Mesenchymal stem cell (in vitro differentiated cells and primary cell): ENCODE measurements at regions not wholly inside any gene's neighbourhood (a gene's known extent, or its start where the extent isn't known, plus 50 kb on each side); places are given as distances from the start of the nearest gene placed in this dataset.

Source experiments
- DNase-seq: peaks from one replicate; pipeline ENCODE4 v3.0.0-alpha.2; 2013
- H2AFZ ChIP-seq: one replicate; pipeline ENCODE4 v1.6.1; 2013; ENCODE audit warnings: low read depth, mild to moderate bottlenecking, control low read depth, inconsistent platforms, low read length, moderate library complexity
- H2AK5ac ChIP-seq: 2 replicates; pipeline ENCODE4 v1.6.1; 2013; ENCODE audit warnings: low read length, moderate library complexity, mild to moderate bottlenecking, inconsistent platforms; ENCODE audit not compliant: severe bottlenecking
- H2BK120ac ChIP-seq: one replicate; pipeline ENCODE4 v1.6.1; 2013; ENCODE audit warnings: low read depth, mild to moderate bottlenecking, inconsistent platforms, low read length, moderate library complexity
- H2BK12ac ChIP-seq, 2 experiments: one replicate each; pipeline ENCODE4 v1.6.1; 2013; ENCODE audit warnings: inconsistent platforms in 2 of 2, low read length in 2 of 2, mild to moderate bottlenecking in 2 of 2, moderate library complexity in 2 of 2, control low read depth in 1 of 2
- H2BK15ac ChIP-seq: one replicate; pipeline ENCODE4 v1.6.1; 2013; ENCODE audit warnings: mild to moderate bottlenecking, low read depth, inconsistent platforms; ENCODE audit not compliant: poor library complexity, severe bottlenecking
- H2BK5ac ChIP-seq: 2 replicates; pipeline ENCODE4 v1.6.1; 2013; ENCODE audit warnings: low read depth, mild to moderate bottlenecking, low read length, control low read depth, inconsistent platforms; ENCODE audit not compliant: poor library complexity, severe bottlenecking
- H3K14ac ChIP-seq, 2 experiments: one replicate each; pipeline ENCODE4 v1.6.1; 2013; ENCODE audit warnings: inconsistent platforms in 2 of 2, low read length in 2 of 2, control low read depth in 1 of 2, mild to moderate bottlenecking in 1 of 2, moderate library complexity in 1 of 2
- H3K18ac ChIP-seq, 2 experiments: one replicate each; pipeline ENCODE4 v1.6.1; 2013; ENCODE audit warnings: inconsistent platforms in 2 of 2, low read length in 2 of 2, control low read depth in 1 of 2, low read depth in 1 of 2, mild to moderate bottlenecking in 1 of 2
- H3K23ac ChIP-seq, 2 experiments: one replicate each; pipeline ENCODE4 v1.6.1; 2013; ENCODE audit warnings: inconsistent platforms in 2 of 2, low read length in 2 of 2, mild to moderate bottlenecking in 2 of 2, moderate library complexity in 2 of 2, control low read depth in 1 of 2
- H3K27ac ChIP-seq: 2 replicates; pipeline ENCODE4 v1.5.1; 2013; ENCODE audit warnings: mild to moderate bottlenecking, moderate library complexity, low read length, control low read depth, inconsistent platforms; ENCODE audit not compliant: poor library complexity, severe bottlenecking
- H3K27me3 ChIP-seq, 2 experiments: 2 replicates each; pipeline versions ENCODE4 v1.6.1 to v1.7.0; 2013; ENCODE audit warnings: low read length in 2 of 2, mild to moderate bottlenecking in 2 of 2, moderate library complexity in 2 of 2, control low read depth in 1 of 2, inconsistent platforms in 1 of 2; ENCODE audit not compliant: control insufficient read depth in 1 of 2, insufficient read depth in 1 of 2
- H3K36me3 ChIP-seq, 2 experiments: 2 replicates each; pipeline versions ENCODE4 v1.6.1 to v1.7.0; 2013; ENCODE audit warnings: low read length in 2 of 2, control low read depth in 1 of 2, inconsistent platforms in 1 of 2, low read depth in 1 of 2, mild to moderate bottlenecking in 1 of 2; ENCODE audit not compliant: insufficient read depth in 2 of 2, control insufficient read depth in 1 of 2
- H3K4ac ChIP-seq, 2 experiments: one replicate each; pipeline ENCODE4 v1.6.1; 2013; ENCODE audit warnings: inconsistent platforms in 2 of 2, low read length in 2 of 2, mild to moderate bottlenecking in 2 of 2, moderate library complexity in 2 of 2, control low read depth in 1 of 2, low read depth in 1 of 2
- H3K4me1 ChIP-seq: 2 replicates; pipeline ENCODE4 v1.6.1; 2013; ENCODE audit warnings: low read depth, low read length, control low read depth; ENCODE audit not compliant: control insufficient read depth, insufficient read depth
- H3K4me2 ChIP-seq: 2 replicates; pipeline ENCODE4 v1.6.1; 2013; ENCODE audit warnings: low read length, mild to moderate bottlenecking, inconsistent platforms; ENCODE audit not compliant: poor library complexity, severe bottlenecking
- H3K4me3 ChIP-seq, 2 experiments: 2 replicates each; pipeline versions ENCODE4 v1.5.1 to v1.7.0; 2013; ENCODE audit warnings: low read length in 2 of 2, mild to moderate bottlenecking in 2 of 2, control low read depth in 1 of 2, low read depth in 1 of 2; ENCODE audit not compliant: insufficient read depth in 1 of 2
- H3K79me1 ChIP-seq: replicated peaks from 2 replicates; pipeline ENCODE4 v1.6.1; 2013; ENCODE audit warnings: mild to moderate bottlenecking, control low read depth, low read length, inconsistent platforms; ENCODE audit not compliant: poor library complexity, severe bottlenecking
- H3K9ac ChIP-seq: 2 replicates; pipeline ENCODE4 v1.7.0; 2013; ENCODE audit warnings: mild to moderate bottlenecking, low read length, moderate library complexity
- H3K9me3 ChIP-seq: 2 replicates; pipeline ENCODE4 v1.7.0; 2013; ENCODE audit warnings: mild to moderate bottlenecking, low read length; ENCODE audit not compliant: control insufficient read depth
- H4K8ac ChIP-seq: one replicate; pipeline ENCODE4 v1.6.1; 2013; ENCODE audit warnings: inconsistent platforms, mild to moderate bottlenecking, low read length, moderate library complexity
- H4K91ac ChIP-seq: one replicate; pipeline ENCODE4 v1.6.1; 2013; ENCODE audit warnings: mild to moderate bottlenecking, low read length, inconsistent platforms
- WGBS: methylation state at CpG from one replicate; pipeline ENCODE4 v1.1.7; 2013; ENCODE audit warnings: mixed read lengths; 5-methylcytosine and 5-hydroxymethylcytosine counted together

GRCh38 chr13:84339456-84339855 is 457.2 kb upstream of the SLITRK1 start:
- Histone ChIP-seq H3K9ac (no peak overlapping the region), H2AFZ (no peak overlapping the region), H2BK5ac (no peak overlapping the region), H4K8ac (no peak overlapping the region), H3K4me2 (no peak overlapping the region), H2BK12ac (no peak overlapping the region), H3K27ac (no peak overlapping the region), H3K27me3 (no peaks in the 10 kb centered on the region), H3K9me3 (no peaks in the 10 kb centered on the region), H3K14ac (no peak overlapping the region), H3K36me3 (no peaks in the 10 kb centered on the region), H3K4me1 (no peaks in the 10 kb centered on the region), H2BK15ac (no peak overlapping the region), H3K4ac (no peak overlapping the region), H2AK5ac (no peak overlapping the region), H3K4me3 (no peak overlapping the region), H2BK120ac (no peak overlapping the region), H3K23ac (no peak overlapping the region), H3K18ac (no peak overlapping the region), H3K79me1 (no peaks in the 10 kb centered on the region), H4K91ac (no peak overlapping the region)
- DNase-seq = no peak

DNA sequence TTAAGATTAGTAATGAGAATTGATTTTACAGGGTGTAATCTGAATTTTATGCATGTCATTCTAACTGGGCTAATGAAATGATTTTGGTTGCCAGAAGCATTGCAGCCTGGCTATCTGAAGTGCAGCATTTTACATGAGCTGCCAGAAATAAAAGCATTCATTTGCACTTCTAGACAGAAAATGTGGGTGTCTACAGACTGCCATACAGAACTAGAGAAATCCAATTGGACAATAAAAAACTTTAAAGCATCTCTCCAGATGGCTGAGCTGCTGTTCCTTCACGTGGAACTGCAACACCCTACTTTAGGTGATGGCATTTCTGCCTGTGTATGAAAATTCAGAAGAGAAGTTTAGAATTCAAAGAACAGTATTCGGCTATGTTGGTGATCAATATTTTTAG is 450.1 kb upstream of the SLITRK1 start:
- no peak overlapping the region for H2BK120ac ChIP-seq
- H2BK15ac ChIP-seq = no peak overlapping the region
- no peaks in the 10 kb centered on the region for H3K27me3 ChIP-seq
- no peak for DNase-seq
- H4K91ac ChIP-seq = no peak overlapping the region
- H3K79me1 ChIP-seq = no peaks in the 10 kb centered on the region
- no peak overlapping the region for H3K9ac ChIP-seq
- no peak overlapping the region for H3K4me2 ChIP-seq
- H3K36me3 ChIP-seq = no peaks in the 10 kb centered on the region
- no peaks in the 10 kb centered on the region for H3K4me1 ChIP-seq
- H3K4ac ChIP-seq = no peak overlapping the region
- no peak overlapping the region for H4K8ac ChIP-seq
- no peak overlapping the region for H3K14ac ChIP-seq
- H3K4me3 ChIP-seq = no peak overlapping the region
- no peak overlapping the region for H3K23ac ChIP-seq
- H2AK5ac ChIP-seq = no peak overlapping the region
- no peak overlapping the region for H2BK12ac ChIP-seq
- no peak overlapping the region for H2AFZ ChIP-seq
- H2BK5ac ChIP-seq = no peak overlapping the region
- no peaks in the 10 kb centered on the region for H3K9me3 ChIP-seq
- WGBS = 77% methylated on average over 2 of the region's 2 CpGs
- no peak overlapping the region for H3K18ac ChIP-seq
- no peak overlapping the region for H3K27ac ChIP-seq

DNA sequence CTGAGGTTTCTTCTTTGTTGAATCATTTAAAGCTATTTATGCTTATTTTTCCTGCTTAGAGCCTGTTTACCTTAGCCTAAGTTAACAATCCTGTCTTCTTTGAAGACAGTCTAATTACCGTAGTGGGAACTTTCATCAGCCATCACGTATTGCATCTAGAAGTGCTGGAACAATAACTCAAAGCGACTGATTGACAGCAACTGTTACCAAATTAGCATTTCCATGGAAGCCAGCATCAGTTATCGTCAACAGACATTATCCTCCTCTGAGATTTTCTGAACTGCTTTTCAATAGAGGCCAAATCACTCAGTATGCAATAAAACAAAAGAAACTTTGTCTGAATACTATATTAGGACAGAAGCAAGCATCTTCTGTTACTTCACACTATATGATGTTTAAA is 433.3 kb upstream of the SLITRK1 start:
- H2BK12ac ChIP-seq = no peak overlapping the region
- WGBS = 53% methylated on average over 4 of the region's 4 CpGs

GRCh38 chr13:84303035-84303434 is 420.8 kb upstream of the SLITRK1 start:
- Histone ChIP-seq H3K14ac (no peak overlapping the region), H2BK5ac (no peak overlapping the region), H3K4me2 (no peak overlapping the region), H3K23ac (no peak overlapping the region), H3K9ac (no peak overlapping the region), H3K4ac (no peak overlapping the region), H3K36me3 (no peaks in the 10 kb centered on the region), H3K27me3 (no peaks in the 10 kb centered on the region), H3K27ac (no peak overlapping the region), H3K79me1 (no peaks in the 10 kb centered on the region), H4K91ac (no peak overlapping the region), H3K18ac (no peak overlapping the region), H3K4me1 (no peaks in the 10 kb centered on the region), H2BK12ac (no peak overlapping the region), H2BK120ac (no peak overlapping the region), H3K9me3 (no peaks in the 10 kb centered on the region), H2BK15ac (no peak overlapping the region), H2AK5ac (no peak overlapping the region), H2AFZ (no peak overlapping the region), H4K8ac (no peak overlapping the region), H3K4me3 (no peak overlapping the region)
- WGBS = 84% methylated on average over 1 of the region's 1 CpG
- no peak for DNase-seq

More for the DNA sequence above, 433.3 kb upstream of the SLITRK1 start:
- H3K18ac ChIP-seq = no peak overlapping the region
- no peaks in the 10 kb centered on the region for H3K9me3 ChIP-seq
- H3K36me3 ChIP-seq = no peaks in the 10 kb centered on the region
- no peaks in the 10 kb centered on the region for H3K4me1 ChIP-seq
- H2BK120ac ChIP-seq = no peak overlapping the region
- no peak overlapping the region for H3K23ac ChIP-seq
- H2AK5ac ChIP-seq = no peak overlapping the region
- no peak for DNase-seq
- H3K27ac ChIP-seq = no peak overlapping the region
- no peak overlapping the region for H4K8ac ChIP-seq
- no peaks in the 10 kb centered on the region for H3K27me3 ChIP-seq
- H3K14ac ChIP-seq = no peak overlapping the region
- H3K4me2 ChIP-seq = no peak overlapping the region
- H3K9ac ChIP-seq = no peak overlapping the region
- H2BK5ac ChIP-seq = no peak overlapping the region
- H2BK15ac ChIP-seq = no peak overlapping the region
- no peak overlapping the region for H2AFZ ChIP-seq
- no peaks in the 10 kb centered on the region for H3K79me1 ChIP-seq
- H4K91ac ChIP-seq = no peak overlapping the region
- no peak overlapping the region for H3K4ac ChIP-seq
- H3K4me3 ChIP-seq = no peak overlapping the region
